ENCODE measurements at regions not wholly inside any gene's neighbourhood (a gene's known extent, or its start where the extent isn't known, plus 50 kb on each side); places are given as distances from the start of the nearest gene placed in this dataset.
"Not testable (repeated sequence)": the region's sequence is repeated elsewhere in the genome, so short reads cannot be mapped to it uniquely, and the experiment has no call there.

DNA sequence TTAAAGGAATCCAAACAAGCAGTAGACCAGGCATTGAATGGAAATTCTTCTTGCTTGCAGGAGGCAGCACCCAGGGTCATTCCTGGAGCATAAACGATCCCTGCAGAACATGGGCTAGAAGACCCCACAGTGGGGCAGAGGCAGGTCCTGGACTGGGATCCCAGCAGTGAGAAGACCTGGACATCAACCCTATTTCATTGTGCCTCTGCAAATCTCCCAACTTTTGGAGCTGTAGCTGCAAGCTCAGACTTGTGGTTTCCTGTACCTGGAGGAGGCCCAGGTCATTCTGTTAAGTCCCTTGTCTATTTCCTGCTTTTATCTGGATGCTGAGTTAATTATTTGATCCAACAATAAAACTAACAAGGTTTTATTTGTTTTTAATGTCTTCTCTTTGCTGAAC lies 61.7 kb downstream of the CALM1 start:
- DNase-seq, result no peak
- Mint-ChIP-seq H3K4me3 (no peak overlapping the region), H3K4me1 (ENCODE audit: low read depth) (no peaks in the 10 kb centered on the region), H3K9me3 (no peaks in the 10 kb centered on the region), H3K27me3 (ENCODE audit: low read depth) (no peaks in the 10 kb centered on the region), H3K36me3 (ENCODE audit: low read depth) (no peaks in the 10 kb centered on the region), H3K27ac (no peak overlapping the region)
- CTCF ChIA-PET, result interaction anchor here (0.7 kb wide), 1 partner anchor 239 kb away, joined by 3 read pairs; no protein-coding TSS in a partner anchor
- intact Hi-C loops (cut with micrococcal nuclease), result no loop called here

DNA sequence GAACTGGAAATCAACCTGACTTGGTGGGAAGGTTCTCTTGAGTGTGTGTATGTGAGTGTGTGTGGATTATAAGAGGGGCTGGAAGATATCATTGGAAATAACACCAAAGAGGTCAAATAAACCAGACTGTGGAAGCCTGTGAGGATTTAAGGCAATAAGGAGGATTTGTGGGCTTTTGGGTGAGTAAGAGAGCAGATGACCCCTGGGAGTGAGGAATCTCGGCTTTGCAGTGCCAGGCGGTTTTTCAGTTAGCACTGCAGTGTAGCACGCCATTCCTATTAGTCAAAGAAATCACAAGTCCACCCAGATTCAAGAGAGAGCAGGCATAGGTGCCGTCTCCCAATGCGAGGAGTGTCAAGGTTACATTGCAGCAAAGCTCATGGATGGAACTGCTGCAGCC lies 63.3 kb downstream of the CALM1 start:
- Mint-ChIP-seq H3K27ac (no peak overlapping the region), H3K36me3 (ENCODE audit: low read depth) (no peaks in the 10 kb centered on the region), H3K27me3 (ENCODE audit: low read depth) (no peaks in the 10 kb centered on the region), H3K4me3 (no peak overlapping the region), H3K4me1 (ENCODE audit: low read depth) (no peaks in the 10 kb centered on the region), H3K9me3 (no peaks in the 10 kb centered on the region)
- no peak for DNase-seq
- CTCF ChIA-PET, result no interaction called here
- intact Hi-C loops (cut with micrococcal nuclease), result no loop called here

DNA sequence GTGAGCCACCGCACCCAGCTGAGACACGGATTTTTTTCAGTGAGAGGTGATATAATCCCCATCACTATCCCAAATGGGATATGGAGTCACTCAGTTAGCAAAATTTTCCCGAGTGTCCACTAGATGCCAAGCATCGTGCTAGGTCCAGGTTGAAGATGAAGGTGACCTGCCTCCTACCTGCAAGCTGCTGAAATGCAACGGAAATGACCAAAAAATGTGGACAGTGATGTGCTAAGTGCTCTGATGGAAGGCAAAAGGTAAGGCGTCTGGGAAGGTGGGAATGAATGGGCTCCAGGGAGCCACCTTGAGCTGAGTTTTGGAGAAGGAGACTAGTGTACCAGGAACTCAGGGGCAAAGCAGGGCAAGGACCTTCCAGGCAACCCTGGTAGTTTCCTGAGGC lies 64.6 kb downstream of the CALM1 start:
- Mint-ChIP-seq H3K36me3 (ENCODE audit: low read depth) (no peaks in the 10 kb centered on the region), H3K4me3 (no peak overlapping the region), H3K9me3 (no peaks in the 10 kb centered on the region), H3K27me3 (ENCODE audit: low read depth) (no peaks in the 10 kb centered on the region), H3K27ac (no peak overlapping the region), H3K4me1 (ENCODE audit: low read depth) (no peaks in the 10 kb centered on the region)
- no peak for DNase-seq
- intact Hi-C loops (cut with micrococcal nuclease), result no loop called here
- CTCF ChIA-PET, result interaction anchor here (0.7 kb wide), 1 partner anchor 60 kb away, joined by 3 read pairs; no protein-coding TSS in a partner anchor

DNA sequence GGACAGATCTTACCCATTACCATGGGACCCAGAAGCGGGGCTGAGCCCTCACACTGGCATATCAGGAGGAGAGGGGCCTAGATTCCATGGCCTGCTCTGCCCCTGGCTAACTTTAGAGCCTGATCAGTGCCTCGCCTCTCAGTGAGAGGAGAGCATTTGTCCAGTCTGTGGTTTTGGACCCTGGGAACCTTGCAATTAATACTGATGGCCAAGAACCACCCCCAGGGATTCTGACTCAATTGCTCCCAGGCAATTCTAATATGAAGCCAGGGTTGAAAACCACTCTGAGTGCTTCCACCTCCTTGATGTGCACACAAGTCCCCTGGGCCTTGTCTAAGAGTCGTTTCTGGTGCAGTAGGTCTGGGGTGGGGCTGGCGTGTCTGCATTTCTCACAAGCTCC lies 67.7 kb downstream of the CALM1 start:
- Mint-ChIP-seq H3K4me3 (no peak overlapping the region), H3K27me3 (ENCODE audit: low read depth) (peaks cover 3% of the 10 kb centered on the region), H3K27ac (no peak overlapping the region), H3K9me3 (no peaks in the 10 kb centered on the region), H3K36me3 (ENCODE audit: low read depth) (no peaks in the 10 kb centered on the region), H3K4me1 (ENCODE audit: low read depth) (no peaks in the 10 kb centered on the region)
- CTCF ChIA-PET, result no interaction called here
- no peak for DNase-seq
- intact Hi-C loops (cut with micrococcal nuclease), result no loop called here

DNA sequence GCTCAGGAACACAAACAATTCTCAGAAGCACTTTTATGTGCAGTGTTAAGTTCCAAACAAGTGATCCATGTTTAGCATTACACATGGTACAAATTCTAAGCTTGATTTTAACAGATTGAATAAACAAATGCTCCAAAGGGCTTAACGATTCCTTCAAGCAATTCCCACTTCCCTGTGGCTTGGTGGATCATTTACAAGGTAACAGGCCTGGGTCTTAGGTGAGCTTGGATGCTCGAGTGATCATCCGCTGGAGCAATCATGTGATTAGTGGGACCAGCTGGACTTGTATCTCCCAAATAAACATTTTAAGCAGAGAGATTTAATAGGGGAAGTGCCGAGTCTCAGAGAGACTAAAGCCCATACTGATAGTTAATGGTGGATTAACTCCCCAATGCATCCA lies 70.7 kb downstream of the CALM1 start:
- Mint-ChIP-seq H3K27ac (no peak overlapping the region), H3K27me3 (ENCODE audit: low read depth) (peaks cover 12% of the 10 kb centered on the region), H3K36me3 (ENCODE audit: low read depth) (no peaks in the 10 kb centered on the region), H3K9me3 (peaks cover 5% of the 10 kb centered on the region), H3K4me3 (no peak overlapping the region), H3K4me1 (ENCODE audit: low read depth) (no peaks in the 10 kb centered on the region)
- CTCF ChIA-PET, result no interaction called here
- intact Hi-C loops (cut with micrococcal nuclease), result no loop called here
- DNase-seq, result no peak

DNA sequence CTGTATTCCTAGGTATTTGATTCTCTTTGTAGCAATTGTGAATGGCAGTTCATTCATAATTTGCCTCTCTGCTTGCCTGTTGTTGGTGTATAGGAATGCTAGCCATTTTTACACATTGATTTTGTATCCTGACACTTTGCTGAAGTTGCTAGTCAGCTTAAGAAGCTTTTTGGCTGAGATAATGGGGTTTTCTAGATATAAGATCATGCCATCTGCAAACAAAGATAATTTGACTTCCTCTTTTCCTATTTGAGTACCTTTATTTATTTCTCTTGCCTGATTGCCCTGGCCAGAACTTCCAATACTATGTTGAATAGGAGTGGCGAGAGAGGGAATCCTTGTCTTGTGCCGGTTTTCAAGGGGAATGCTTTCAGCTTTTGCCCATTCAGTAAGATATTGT lies 72.6 kb downstream of the CALM1 start:
- DNase-seq; H3K36me3 Mint-ChIP-seq (ENCODE audit: low read depth); H3K4me1 Mint-ChIP-seq (ENCODE audit: low read depth); H3K27ac Mint-ChIP-seq; H3K4me3 Mint-ChIP-seq; intact Hi-C loops (cut with micrococcal nuclease): not testable (repeated sequence)
- CTCF ChIA-PET, result interaction anchor here (0.6 kb wide), 1 partner anchor 104 kb away, joined by 3 read pairs; no protein-coding TSS in a partner anchor
- Mint-ChIP-seq H3K9me3 (peaks cover 11% of the 10 kb centered on the region), H3K27me3 (ENCODE audit: low read depth) (peaks cover 15% of the 10 kb centered on the region)

DNA sequence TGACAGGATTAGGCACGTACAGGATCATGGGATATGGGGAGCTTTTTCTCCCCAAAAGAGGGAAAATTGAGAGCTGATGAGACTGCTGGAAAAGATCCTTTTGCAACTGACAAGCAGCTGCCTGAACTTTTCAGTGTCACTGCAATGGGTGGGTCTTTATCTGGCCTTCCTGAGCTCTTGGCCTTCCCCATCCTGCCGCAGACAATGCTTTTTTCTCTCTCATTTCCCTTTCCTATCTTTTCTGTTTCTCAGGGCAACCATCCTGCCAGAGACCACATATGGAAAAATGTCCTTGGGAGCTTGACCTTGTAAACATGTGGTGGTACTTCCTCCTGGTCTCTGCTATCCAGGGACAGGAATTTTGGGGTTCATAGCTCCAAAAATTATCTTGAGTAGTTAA lies 75.8 kb downstream of the CALM1 start:
- H3K4me1 Mint-ChIP-seq (ENCODE audit: low read depth), result no peaks in the 10 kb centered on the region
- no peak overlapping the region for H3K4me3 Mint-ChIP-seq
- intact Hi-C loops (cut with micrococcal nuclease), result no loop called here
- H3K27me3 Mint-ChIP-seq (ENCODE audit: low read depth), result peaks cover 15% of the 10 kb centered on the region
- peaks cover 17% of the 10 kb centered on the region for H3K9me3 Mint-ChIP-seq
- CTCF ChIA-PET, result interaction anchor here (1.2 kb wide), 1 partner anchor 91 kb away, joined by 4 read pairs; no protein-coding TSS in a partner anchor
- H3K36me3 Mint-ChIP-seq (ENCODE audit: low read depth), result peaks cover 2% of the 10 kb centered on the region
- H3K27ac Mint-ChIP-seq, result no peak overlapping the region
- DNase-seq, result no peak

All from activated naive CD4-positive, alpha-beta T cell treated with anti-CD3 and anti-CD28 coated beads for 36 hours (primary cell).